Lower leg skin (tissue), 4 donors: ENCODE measurements at regions not wholly inside any gene's neighbourhood (a gene's known extent, or its start where the extent isn't known, plus 50 kb on each side); places are given as distances from the start of the nearest gene placed in this dataset.

Experiments
- DNase-seq, 2 donors: peaks; one replicate each; pipeline ENCODE4 v3.0.0-alpha.2; 2019; ENCODE audit warnings: low spot score in 2 of 2
- H3K4me3 ChIP-seq: fragments of 200-600 bp; sonication (generic); 2 replicates; pipeline ENCODE4 v1.5.1; 2017; ENCODE audit warnings: mild to moderate bottlenecking, low read depth; ENCODE audit not compliant: poor library complexity, severe bottlenecking
- POLR2A ChIP-seq, 2 donors: fragments of 450-650 bp; IDR thresholded peaks; one replicate each; pipeline ENCODE4 v1.6.1; 2016 to 2017; ENCODE audit warnings: antibody characterized with exemption in 2 of 2, mild to moderate bottlenecking in 1 of 2, moderate library complexity in 1 of 2
- WGBS, 2 donors: methylation state at CpG; one replicate each; pipeline ENCODE4 v1.1.5; 2018; 5-methylcytosine and 5-hydroxymethylcytosine counted together
- intact Hi-C: fragments of 100-400 bp; cut with DNase I; formaldehyde crosslinking; loops from one replicate; pipeline ENCODE4 v1.15.0; 2023; ENCODE audit warnings: low total_unique reads
- TF ChIP-seq, protein P1 (sequence below), 3 donors: fragments of 450-650 bp; IDR thresholded peaks; one replicate each; pipeline ENCODE4 v1.5.1; 2016; ENCODE audit warnings: antibody characterized with exemption in 3 of 3, mild to moderate bottlenecking in 3 of 3, moderate library complexity in 2 of 3

- H3K4me3 ChIP-seq: no peak overlapping the region
- intact Hi-C loops: no loop called here
- TF ChIP-seq, protein P1, sequence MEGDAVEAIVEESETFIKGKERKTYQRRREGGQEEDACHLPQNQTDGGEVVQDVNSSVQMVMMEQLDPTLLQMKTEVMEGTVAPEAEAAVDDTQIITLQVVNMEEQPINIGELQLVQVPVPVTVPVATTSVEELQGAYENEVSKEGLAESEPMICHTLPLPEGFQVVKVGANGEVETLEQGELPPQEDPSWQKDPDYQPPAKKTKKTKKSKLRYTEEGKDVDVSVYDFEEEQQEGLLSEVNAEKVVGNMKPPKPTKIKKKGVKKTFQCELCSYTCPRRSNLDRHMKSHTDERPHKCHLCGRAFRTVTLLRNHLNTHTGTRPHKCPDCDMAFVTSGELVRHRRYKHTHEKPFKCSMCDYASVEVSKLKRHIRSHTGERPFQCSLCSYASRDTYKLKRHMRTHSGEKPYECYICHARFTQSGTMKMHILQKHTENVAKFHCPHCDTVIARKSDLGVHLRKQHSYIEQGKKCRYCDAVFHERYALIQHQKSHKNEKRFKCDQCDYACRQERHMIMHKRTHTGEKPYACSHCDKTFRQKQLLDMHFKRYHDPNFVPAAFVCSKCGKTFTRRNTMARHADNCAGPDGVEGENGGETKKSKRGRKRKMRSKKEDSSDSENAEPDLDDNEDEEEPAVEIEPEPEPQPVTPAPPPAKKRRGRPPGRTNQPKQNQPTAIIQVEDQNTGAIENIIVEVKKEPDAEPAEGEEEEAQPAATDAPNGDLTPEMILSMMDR (IDR thresholded peaks at IDR 0.05): no peak
- no peak for TF ChIP-seq POLR2A (IDR thresholded peaks at IDR 0.05)
- DNase-seq: no peak
- WGBS, 2 donors: 70 to 72% methylated on average over 2 of the region's 2 CpGs
Measured at GRCh38 chr13:59352600-59352999, 811.1 kb downstream of the DIAPH3 start.

- 89% methylated on average over 3 of the region's 3 CpGs for WGBS, 2 donors
- intact Hi-C loops: no loop called here
Measured at GRCh38 chr13:59354665-59355369, 808.9 kb downstream of the DIAPH3 start.

GRCh38 chr13:59356607-59357006 is 807.1 kb downstream of the DIAPH3 start:
- intact Hi-C loops: no loop called here
- peak in 1 of 2 donors; percentile 89 for DNase-seq
- H3K4me3 ChIP-seq: no peak overlapping the region
- 48 to 56% methylated on average over 8 of the region's 8 CpGs for WGBS, 2 donors
- TF ChIP-seq, protein P1 (IDR thresholded peaks at IDR 0.05): no peak
- no peak for TF ChIP-seq POLR2A (IDR thresholded peaks at IDR 0.05)

More at GRCh38 chr13:59354665-59355369, 808.9 kb downstream of the DIAPH3 start:
- no peak for DNase-seq
- TF ChIP-seq, protein P1 (IDR thresholded peaks at IDR 0.05): no peak
- no peak overlapping the region for H3K4me3 ChIP-seq

DNA sequence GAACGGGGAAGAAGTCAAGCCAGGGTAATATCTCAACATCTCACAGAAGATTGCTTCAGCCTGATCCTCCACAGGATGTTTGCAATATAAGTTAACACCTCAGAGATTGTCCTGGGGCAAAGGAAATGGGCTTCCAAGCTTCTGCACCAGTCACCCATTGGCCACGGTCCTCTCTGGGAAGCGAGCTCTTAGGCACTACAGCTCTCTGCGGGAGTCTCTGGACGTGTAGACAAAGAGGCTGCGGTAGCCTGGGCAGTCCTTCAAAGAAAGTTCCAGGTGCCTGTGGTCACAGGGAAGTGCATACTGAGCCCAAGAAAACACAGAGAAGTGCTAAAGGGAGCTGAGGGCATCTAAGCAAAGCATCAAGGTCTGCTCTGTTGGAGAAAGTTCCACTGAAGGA is 805.7 kb downstream of the DIAPH3 start:
- no peak for DNase-seq
- intact Hi-C loops: no loop called here
- 75 to 85% methylated on average over 6 of the region's 6 CpGs for WGBS, 2 donors
- TF ChIP-seq, protein P1 (IDR thresholded peaks at IDR 0.05): no peak
- no peak for TF ChIP-seq POLR2A (IDR thresholded peaks at IDR 0.05)
- H3K4me3 ChIP-seq: no peak overlapping the region

- intact Hi-C loops: no loop called here
- TF ChIP-seq, protein P1 (IDR thresholded peaks at IDR 0.05): no peak
- TF ChIP-seq POLR2A (IDR thresholded peaks at IDR 0.05): no peak
- H3K4me3 ChIP-seq: no peak overlapping the region
- DNase-seq: no peak
Measured at GRCh38 chr13:59360108-59360507, 803.6 kb downstream of the DIAPH3 start.

- TF ChIP-seq POLR2A (IDR thresholded peaks at IDR 0.05): no peak
- TF ChIP-seq, protein P1 (IDR thresholded peaks at IDR 0.05): no peak
- H3K4me3 ChIP-seq: no peak overlapping the region
- DNase-seq: no peak
- intact Hi-C loops: no loop called here
Measured at GRCh38 chr13:59360916-59361315, 802.8 kb downstream of the DIAPH3 start.
